ENCODE measurements at regions not wholly inside any gene's neighbourhood (a gene's known extent, or its start where the extent isn't known, plus 50 kb on each side); places are given as distances from the start of the nearest gene placed in this dataset.

DNA sequence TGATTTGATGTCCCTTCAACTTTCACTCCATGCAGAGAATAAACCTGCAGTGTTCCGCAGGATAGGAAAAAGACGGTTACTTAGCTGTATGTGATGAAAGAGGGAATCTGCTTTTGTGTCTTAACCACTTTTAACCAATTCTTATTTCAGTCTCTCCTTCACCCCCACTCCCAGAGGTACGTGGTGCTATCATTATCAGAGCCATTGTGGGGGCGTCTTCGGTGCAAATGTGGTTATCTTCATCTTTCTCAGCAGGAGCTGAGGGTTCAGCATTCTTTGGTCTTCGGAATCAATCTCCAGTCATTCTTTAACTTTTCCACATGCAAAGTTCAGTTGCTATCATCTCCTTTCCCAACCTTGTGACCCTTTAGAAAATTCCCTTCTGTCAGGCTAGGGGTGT lies 219.9 kb upstream of the LYZL1 start:
- no peak for TF ChIP-seq POLR2A (IDR thresholded peaks at IDR 0.05)
- TF ChIP-seq, protein P1, sequence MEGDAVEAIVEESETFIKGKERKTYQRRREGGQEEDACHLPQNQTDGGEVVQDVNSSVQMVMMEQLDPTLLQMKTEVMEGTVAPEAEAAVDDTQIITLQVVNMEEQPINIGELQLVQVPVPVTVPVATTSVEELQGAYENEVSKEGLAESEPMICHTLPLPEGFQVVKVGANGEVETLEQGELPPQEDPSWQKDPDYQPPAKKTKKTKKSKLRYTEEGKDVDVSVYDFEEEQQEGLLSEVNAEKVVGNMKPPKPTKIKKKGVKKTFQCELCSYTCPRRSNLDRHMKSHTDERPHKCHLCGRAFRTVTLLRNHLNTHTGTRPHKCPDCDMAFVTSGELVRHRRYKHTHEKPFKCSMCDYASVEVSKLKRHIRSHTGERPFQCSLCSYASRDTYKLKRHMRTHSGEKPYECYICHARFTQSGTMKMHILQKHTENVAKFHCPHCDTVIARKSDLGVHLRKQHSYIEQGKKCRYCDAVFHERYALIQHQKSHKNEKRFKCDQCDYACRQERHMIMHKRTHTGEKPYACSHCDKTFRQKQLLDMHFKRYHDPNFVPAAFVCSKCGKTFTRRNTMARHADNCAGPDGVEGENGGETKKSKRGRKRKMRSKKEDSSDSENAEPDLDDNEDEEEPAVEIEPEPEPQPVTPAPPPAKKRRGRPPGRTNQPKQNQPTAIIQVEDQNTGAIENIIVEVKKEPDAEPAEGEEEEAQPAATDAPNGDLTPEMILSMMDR (IDR thresholded peaks at IDR 0.05) = no peak
- no peak for TF ChIP-seq POLR2AphosphoS5 (IDR thresholded peaks at IDR 0.05)
